ENCODE measurements at regions not wholly inside any gene's neighbourhood (a gene's known extent, or its start where the extent isn't known, plus 50 kb on each side); places are given as distances from the start of the nearest gene placed in this dataset.
A peak's percentile ranks its signal among the peaks of the same experiment; 100 is the strongest.
"Not testable (repeated sequence)": the region's sequence is repeated elsewhere in the genome, so short reads cannot be mapped to it uniquely, and the experiment has no call there.

GRCh38 chr12:75812271-75813018 is 219.1 kb downstream of the PHLDA1 start:
- Mint-ChIP-seq H3K4me1 (ENCODE audit: low read depth) (peaks cover 41% of the 10 kb centered on the region), H3K27me3 (peaks cover 2% of the 10 kb centered on the region), H3K27ac (no peak overlapping the region), H3K36me3 (ENCODE audit: low read depth) (no peaks in the 10 kb centered on the region), H3K9me3 (peaks cover 8% of the 10 kb centered on the region), H3K4me3 (no peak overlapping the region)
- DNase-seq: no peak

- DNase-seq: no peak
- Mint-ChIP-seq H3K4me1 (ENCODE audit: low read depth) (peaks cover 17% of the 10 kb centered on the region), H3K4me3 (no peak overlapping the region), H3K27me3 (peaks cover 2% of the 10 kb centered on the region), H3K36me3 (ENCODE audit: low read depth) (no peaks in the 10 kb centered on the region), H3K27ac (no peak overlapping the region), H3K9me3 (peaks cover 12% of the 10 kb centered on the region)
Measured at GRCh38 chr12:75809746-75810145, 221.8 kb downstream of the PHLDA1 start.

GRCh38 chr12:75807494-75807893 is 224.1 kb downstream of the PHLDA1 start:
- Mint-ChIP-seq H3K4me3 (no peak overlapping the region), H3K27me3 (peaks cover 2% of the 10 kb centered on the region), H3K36me3 (ENCODE audit: low read depth) (no peaks in the 10 kb centered on the region), H3K4me1 (ENCODE audit: low read depth) (peaks cover 9% of the 10 kb centered on the region), H3K27ac (no peak overlapping the region), H3K9me3 (peaks cover 12% of the 10 kb centered on the region)
- DNase-seq: no peak

- H3K27me3 Mint-ChIP-seq: peaks cover 2% of the 10 kb centered on the region
- no peak overlapping the region for H3K4me3 Mint-ChIP-seq
- H3K27ac Mint-ChIP-seq: no peak overlapping the region
- no peaks in the 10 kb centered on the region for H3K36me3 Mint-ChIP-seq (ENCODE audit: low read depth)
- H3K4me1 Mint-ChIP-seq (ENCODE audit: low read depth): no peaks in the 10 kb centered on the region
- no peak for DNase-seq
- peaks cover 12% of the 10 kb centered on the region for H3K9me3 Mint-ChIP-seq
Measured at GRCh38 chr12:75805905-75806304, 225.7 kb downstream of the PHLDA1 start.

GRCh38 chr12:75805320-75805719 is 226.3 kb downstream of the PHLDA1 start:
- Mint-ChIP-seq H3K9me3 (peaks cover 12% of the 10 kb centered on the region), H3K27ac (no peak overlapping the region), H3K36me3 (ENCODE audit: low read depth) (no peaks in the 10 kb centered on the region), H3K27me3 (peaks cover 2% of the 10 kb centered on the region), H3K4me3 (no peak overlapping the region), H3K4me1 (ENCODE audit: low read depth) (no peaks in the 10 kb centered on the region)
- DNase-seq: no peak

- no peak for DNase-seq
- H3K36me3 Mint-ChIP-seq (ENCODE audit: low read depth): no peaks in the 10 kb centered on the region
- peaks cover 18% of the 10 kb centered on the region for H3K27me3 Mint-ChIP-seq
- H3K27ac Mint-ChIP-seq: no peak overlapping the region
- peaks cover 6% of the 10 kb centered on the region for H3K4me1 Mint-ChIP-seq (ENCODE audit: low read depth)
- H3K4me3 Mint-ChIP-seq: no peak overlapping the region
- H3K9me3 Mint-ChIP-seq: no peaks in the 10 kb centered on the region
Measured at GRCh38 chr12:75798136-75798926, 233.2 kb downstream of the PHLDA1 start.

- Mint-ChIP-seq H3K4me1 (ENCODE audit: low read depth) (peaks cover 32% of the 10 kb centered on the region), H3K27ac (no peak overlapping the region), H3K36me3 (ENCODE audit: low read depth) (no peaks in the 10 kb centered on the region), H3K4me3 (no peak overlapping the region), H3K27me3 (peaks cover 18% of the 10 kb centered on the region), H3K9me3 (no peaks in the 10 kb centered on the region)
- DNase-seq: no peak
Measured at GRCh38 chr12:75795125-75795524, 236.5 kb downstream of the PHLDA1 start.

GRCh38 chr12:75792687-75793086 is 238.9 kb downstream of the PHLDA1 start:
- Mint-ChIP-seq H3K36me3 (ENCODE audit: low read depth) (no peaks in the 10 kb centered on the region), H3K4me1 (ENCODE audit: low read depth) (peaks cover 40% of the 10 kb centered on the region), H3K27ac (no peak overlapping the region), H3K9me3 (no peaks in the 10 kb centered on the region), H3K4me3 (no peak overlapping the region), H3K27me3 (peaks cover 16% of the 10 kb centered on the region)
- DNase-seq: no peak

GRCh38 chr12:75790219-75790618 is 241.4 kb downstream of the PHLDA1 start:
- Mint-ChIP-seq H3K27ac (peak overlapping the region; percentile 37), H3K36me3 (ENCODE audit: low read depth) (no peaks in the 10 kb centered on the region), H3K9me3 (no peaks in the 10 kb centered on the region), H3K4me3 (no peak overlapping the region), H3K27me3 (peaks cover 9% of the 10 kb centered on the region), H3K4me1 (ENCODE audit: low read depth) (peaks cover 51% of the 10 kb centered on the region)
- DNase-seq: no peak

- H3K4me3 Mint-ChIP-seq; H3K27ac Mint-ChIP-seq; H3K27me3 Mint-ChIP-seq; H3K9me3 Mint-ChIP-seq; DNase-seq; H3K36me3 Mint-ChIP-seq (ENCODE audit: low read depth): not testable (repeated sequence)
- peaks cover 52% of the 10 kb centered on the region for H3K4me1 Mint-ChIP-seq (ENCODE audit: low read depth)
Measured at GRCh38 chr12:75787146-75787545, 244.4 kb downstream of the PHLDA1 start.

- peaks cover 53% of the 10 kb centered on the region for H3K4me1 Mint-ChIP-seq (ENCODE audit: low read depth)
- no peak for DNase-seq
- H3K36me3 Mint-ChIP-seq (ENCODE audit: low read depth): no peaks in the 10 kb centered on the region
- H3K9me3 Mint-ChIP-seq: no peaks in the 10 kb centered on the region
- H3K27ac Mint-ChIP-seq: no peak overlapping the region
- H3K4me3 Mint-ChIP-seq: no peak overlapping the region
- H3K27me3 Mint-ChIP-seq: no peaks in the 10 kb centered on the region
Measured at GRCh38 chr12:75786070-75786469, 245.5 kb downstream of the PHLDA1 start.

GRCh38 chr12:75784591-75784990 is 247.0 kb downstream of the PHLDA1 start:
- H3K27me3 Mint-ChIP-seq: peaks cover 9% of the 10 kb centered on the region
- H3K4me3 Mint-ChIP-seq: no peak overlapping the region
- no peaks in the 10 kb centered on the region for H3K9me3 Mint-ChIP-seq
- H3K4me1 Mint-ChIP-seq (ENCODE audit: low read depth): peaks cover 44% of the 10 kb centered on the region
- DNase-seq: no peak
- H3K36me3 Mint-ChIP-seq (ENCODE audit: low read depth): no peaks in the 10 kb centered on the region
- no peak overlapping the region for H3K27ac Mint-ChIP-seq

- peaks cover 14% of the 10 kb centered on the region for H3K27me3 Mint-ChIP-seq
- H3K4me3 Mint-ChIP-seq: no peak overlapping the region
- H3K4me1 Mint-ChIP-seq (ENCODE audit: low read depth): peaks cover 35% of the 10 kb centered on the region
- DNase-seq: no peak
- no peaks in the 10 kb centered on the region for H3K9me3 Mint-ChIP-seq
- H3K36me3 Mint-ChIP-seq (ENCODE audit: low read depth): no peaks in the 10 kb centered on the region
- H3K27ac Mint-ChIP-seq: no peak overlapping the region
Measured at GRCh38 chr12:75783093-75783877, 248.3 kb downstream of the PHLDA1 start.

GRCh38 chr12:75782069-75782581 is 249.5 kb downstream of the PHLDA1 start:
- no peaks in the 10 kb centered on the region for H3K36me3 Mint-ChIP-seq (ENCODE audit: low read depth)
- H3K4me3 Mint-ChIP-seq: no peak overlapping the region
- H3K4me1 Mint-ChIP-seq (ENCODE audit: low read depth): peaks cover 30% of the 10 kb centered on the region
- no peak overlapping the region for H3K27ac Mint-ChIP-seq
- DNase-seq: no peak
- peaks cover 14% of the 10 kb centered on the region for H3K27me3 Mint-ChIP-seq
- H3K9me3 Mint-ChIP-seq: no peaks in the 10 kb centered on the region

All from activated T-cell treated with anti-CD3 and anti-CD28 coated beads, Interleukin-2, amount 50 U/mL, for 24 hours (primary cell).